ENCODE measurements at regions not wholly inside any gene's neighbourhood (a gene's known extent, or its start where the extent isn't known, plus 50 kb on each side); places are given as distances from the start of the nearest gene placed in this dataset.

DNA sequence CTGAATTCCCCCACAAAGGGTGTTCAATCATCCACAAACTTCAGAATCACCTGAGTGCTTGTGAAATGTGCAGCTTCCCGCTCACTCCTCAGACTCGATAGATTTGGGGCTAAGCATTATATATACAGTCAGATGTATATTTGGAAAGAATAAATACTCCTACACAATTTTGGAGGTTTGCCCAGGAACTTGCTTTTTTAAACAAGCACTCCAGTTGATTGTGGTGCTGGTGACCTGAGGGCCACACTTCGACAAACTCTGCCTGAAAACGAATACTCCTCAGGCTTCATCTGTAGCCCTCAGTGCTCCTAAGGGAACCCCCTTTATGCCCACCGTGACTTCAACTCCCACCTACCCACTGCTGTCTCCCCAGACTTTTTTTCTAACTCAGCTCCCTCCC is 211.6 kb downstream of the INHBA start:
- TF ChIP-seq, protein P1, sequence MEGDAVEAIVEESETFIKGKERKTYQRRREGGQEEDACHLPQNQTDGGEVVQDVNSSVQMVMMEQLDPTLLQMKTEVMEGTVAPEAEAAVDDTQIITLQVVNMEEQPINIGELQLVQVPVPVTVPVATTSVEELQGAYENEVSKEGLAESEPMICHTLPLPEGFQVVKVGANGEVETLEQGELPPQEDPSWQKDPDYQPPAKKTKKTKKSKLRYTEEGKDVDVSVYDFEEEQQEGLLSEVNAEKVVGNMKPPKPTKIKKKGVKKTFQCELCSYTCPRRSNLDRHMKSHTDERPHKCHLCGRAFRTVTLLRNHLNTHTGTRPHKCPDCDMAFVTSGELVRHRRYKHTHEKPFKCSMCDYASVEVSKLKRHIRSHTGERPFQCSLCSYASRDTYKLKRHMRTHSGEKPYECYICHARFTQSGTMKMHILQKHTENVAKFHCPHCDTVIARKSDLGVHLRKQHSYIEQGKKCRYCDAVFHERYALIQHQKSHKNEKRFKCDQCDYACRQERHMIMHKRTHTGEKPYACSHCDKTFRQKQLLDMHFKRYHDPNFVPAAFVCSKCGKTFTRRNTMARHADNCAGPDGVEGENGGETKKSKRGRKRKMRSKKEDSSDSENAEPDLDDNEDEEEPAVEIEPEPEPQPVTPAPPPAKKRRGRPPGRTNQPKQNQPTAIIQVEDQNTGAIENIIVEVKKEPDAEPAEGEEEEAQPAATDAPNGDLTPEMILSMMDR (conservative IDR thresholded peaks at IDR 0.05; ENCODE audit: low read length): no peak
- TF ChIP-seq EZH2phosphoT487 (IDR thresholded peaks at IDR 0.05; ENCODE audit: borderline replicate concordance, low read depth, low read length): no peak
